Nephron progenitor cell (in vitro differentiated cells): ENCODE measurements at regions not wholly inside any gene's neighbourhood (a gene's known extent, or its start where the extent isn't known, plus 50 kb on each side); places are given as distances from the start of the nearest gene placed in this dataset.

ENCODE experiments used
- DNase-seq: peaks from one replicate; pipeline ENCODE4 v3.0.0; 2021
- H3K27ac Mint-ChIP-seq: 2 replicates; pipeline ENCODE4 v1.8.0; 2021; ENCODE audit warnings: mild to moderate bottlenecking, moderate library complexity, mixed read lengths
- H3K27me3 Mint-ChIP-seq: 2 replicates; pipeline ENCODE4 v1.8.0; 2021; ENCODE audit warnings: mild to moderate bottlenecking, low read depth, mixed read lengths; ENCODE audit not compliant: poor library complexity
- H3K36me3 Mint-ChIP-seq: 2 replicates; pipeline ENCODE4 v1.8.0; 2021; ENCODE audit warnings: low read depth, mixed read lengths
- H3K4me1 Mint-ChIP-seq: 2 replicates; pipeline ENCODE4 v1.8.0; 2021; ENCODE audit warnings: mixed read lengths
- H3K4me3 Mint-ChIP-seq: 2 replicates; pipeline ENCODE4 v1.8.0; 2021; ENCODE audit warnings: mild to moderate bottlenecking, moderate library complexity, mixed read lengths
- H3K9me3 Mint-ChIP-seq: 2 replicates; pipeline ENCODE4 v1.8.0; 2021; ENCODE audit warnings: mild to moderate bottlenecking, moderate library complexity, mixed read lengths
- TF ChIP-seq, protein P1 (sequence below): fragments of 200-600 bp; sonication (generic); IDR thresholded peaks from 2 replicates; pipeline ENCODE4 v1.5.0; 2021; ENCODE audit warnings: antibody characterized with exemption

- H3K9me3 Mint-ChIP-seq, result no peaks in the 10 kb centered on the region
- no peak overlapping the region for H3K27ac Mint-ChIP-seq
- DNase-seq, result no peak
- TF ChIP-seq, protein P1, sequence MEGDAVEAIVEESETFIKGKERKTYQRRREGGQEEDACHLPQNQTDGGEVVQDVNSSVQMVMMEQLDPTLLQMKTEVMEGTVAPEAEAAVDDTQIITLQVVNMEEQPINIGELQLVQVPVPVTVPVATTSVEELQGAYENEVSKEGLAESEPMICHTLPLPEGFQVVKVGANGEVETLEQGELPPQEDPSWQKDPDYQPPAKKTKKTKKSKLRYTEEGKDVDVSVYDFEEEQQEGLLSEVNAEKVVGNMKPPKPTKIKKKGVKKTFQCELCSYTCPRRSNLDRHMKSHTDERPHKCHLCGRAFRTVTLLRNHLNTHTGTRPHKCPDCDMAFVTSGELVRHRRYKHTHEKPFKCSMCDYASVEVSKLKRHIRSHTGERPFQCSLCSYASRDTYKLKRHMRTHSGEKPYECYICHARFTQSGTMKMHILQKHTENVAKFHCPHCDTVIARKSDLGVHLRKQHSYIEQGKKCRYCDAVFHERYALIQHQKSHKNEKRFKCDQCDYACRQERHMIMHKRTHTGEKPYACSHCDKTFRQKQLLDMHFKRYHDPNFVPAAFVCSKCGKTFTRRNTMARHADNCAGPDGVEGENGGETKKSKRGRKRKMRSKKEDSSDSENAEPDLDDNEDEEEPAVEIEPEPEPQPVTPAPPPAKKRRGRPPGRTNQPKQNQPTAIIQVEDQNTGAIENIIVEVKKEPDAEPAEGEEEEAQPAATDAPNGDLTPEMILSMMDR, result no peak
- no peaks in the 10 kb centered on the region for H3K36me3 Mint-ChIP-seq
- H3K27me3 Mint-ChIP-seq, result peaks cover 8% of the 10 kb centered on the region
- no peaks in the 10 kb centered on the region for H3K4me1 Mint-ChIP-seq
- H3K4me3 Mint-ChIP-seq, result no peak overlapping the region
These were observed 317.7 kb downstream of the AACS start for GRCh38 chr12:125382926-125383325.

DNA sequence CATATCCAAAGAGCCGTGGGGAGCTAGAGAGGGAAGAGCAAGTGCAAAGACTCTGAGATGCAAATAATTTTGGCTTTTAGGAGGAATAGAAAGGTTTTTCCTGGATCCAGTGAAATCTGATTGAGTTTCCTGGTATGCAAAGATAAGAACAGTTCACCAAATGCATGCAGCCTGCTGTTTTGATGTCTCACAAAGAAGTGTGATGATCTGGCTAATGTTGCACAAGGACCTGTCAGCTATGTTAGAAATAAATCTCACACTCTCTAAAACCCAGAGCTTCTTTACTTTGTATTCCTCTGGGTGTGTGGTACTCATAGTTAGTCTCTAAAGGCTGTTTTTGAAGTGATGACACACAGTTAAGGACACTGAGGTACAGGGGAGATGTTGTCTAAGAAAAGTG is 321.4 kb downstream of the AACS start:
- no peaks in the 10 kb centered on the region for H3K4me1 Mint-ChIP-seq
- TF ChIP-seq, protein P1, result no peak
- no peaks in the 10 kb centered on the region for H3K9me3 Mint-ChIP-seq
- no peak overlapping the region for H3K27ac Mint-ChIP-seq
- peaks cover 8% of the 10 kb centered on the region for H3K27me3 Mint-ChIP-seq
- no peaks in the 10 kb centered on the region for H3K36me3 Mint-ChIP-seq
- no peak for DNase-seq
- no peak overlapping the region for H3K4me3 Mint-ChIP-seq

DNA sequence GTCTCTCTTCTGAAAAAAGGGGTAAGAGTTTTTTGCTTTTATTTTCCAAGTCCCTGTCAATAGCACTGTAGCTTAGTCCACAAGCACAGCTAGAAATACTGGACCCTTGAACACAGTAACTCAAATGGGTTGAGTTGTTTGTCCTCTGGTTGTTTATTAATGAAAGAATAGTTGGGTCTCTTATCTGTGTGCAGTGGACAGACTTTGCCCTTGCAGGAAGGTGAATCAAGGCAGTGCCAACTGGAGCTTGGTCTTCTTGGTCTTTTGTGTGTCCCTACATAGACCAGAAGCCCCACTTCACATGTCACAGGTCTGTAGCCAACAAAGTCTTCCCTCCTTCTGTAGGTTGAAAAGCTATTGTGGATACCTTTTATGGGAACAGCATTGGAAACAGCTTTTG is 322.0 kb downstream of the AACS start:
- no peak overlapping the region for H3K27ac Mint-ChIP-seq
- no peaks in the 10 kb centered on the region for H3K36me3 Mint-ChIP-seq
- H3K4me3 Mint-ChIP-seq, result no peak overlapping the region
- H3K27me3 Mint-ChIP-seq, result peaks cover 5% of the 10 kb centered on the region
- no peak for DNase-seq
- TF ChIP-seq, protein P1, result no peak
- H3K4me1 Mint-ChIP-seq, result no peaks in the 10 kb centered on the region
- H3K9me3 Mint-ChIP-seq, result no peaks in the 10 kb centered on the region

DNA sequence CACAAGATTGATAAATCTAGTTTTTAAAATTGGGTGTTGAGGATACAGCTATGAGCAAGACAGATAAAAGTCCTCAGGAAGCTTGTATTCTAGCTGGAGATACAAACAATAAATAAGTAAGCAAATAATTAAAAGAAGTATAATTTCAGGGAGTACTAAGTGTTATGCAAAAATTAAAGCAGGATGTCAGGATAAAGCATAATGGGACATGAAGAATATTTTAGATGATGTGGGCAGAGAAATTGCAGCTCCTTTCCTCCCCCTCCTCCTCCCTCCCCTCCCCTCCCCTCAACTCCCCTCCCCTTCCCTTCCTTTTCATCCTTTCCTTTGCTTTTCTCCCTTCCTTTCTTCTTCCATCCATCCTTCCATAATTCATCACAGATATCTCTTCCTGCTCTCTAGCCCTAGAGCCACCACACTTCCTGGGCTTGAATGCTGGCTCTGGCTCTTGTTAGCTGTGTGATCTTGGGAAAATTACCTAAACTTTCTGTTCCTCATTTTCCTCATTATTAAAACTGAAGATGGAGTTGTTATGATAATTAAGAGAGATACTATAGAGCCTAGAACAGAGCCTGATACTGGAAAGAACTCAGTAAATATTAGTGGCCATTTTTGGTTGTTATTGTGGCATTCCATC is 323.9 kb downstream of the AACS start:
- H3K9me3 Mint-ChIP-seq, result no peaks in the 10 kb centered on the region
- H3K36me3 Mint-ChIP-seq, result no peaks in the 10 kb centered on the region
- DNase-seq, result no peak
- H3K27me3 Mint-ChIP-seq, result peaks cover 12% of the 10 kb centered on the region
- H3K4me1 Mint-ChIP-seq, result no peaks in the 10 kb centered on the region
- no peak overlapping the region for H3K27ac Mint-ChIP-seq
- H3K4me3 Mint-ChIP-seq, result no peak overlapping the region
- TF ChIP-seq, protein P1, result no peak

GRCh38 chr12:125393569-125393968 is 328.3 kb downstream of the AACS start:
- H3K36me3 Mint-ChIP-seq, result no peaks in the 10 kb centered on the region
- no peaks in the 10 kb centered on the region for H3K4me1 Mint-ChIP-seq
- no peak overlapping the region for H3K27ac Mint-ChIP-seq
- H3K9me3 Mint-ChIP-seq, result peaks cover 7% of the 10 kb centered on the region
- TF ChIP-seq, protein P1, result no peak
- no peak overlapping the region for H3K4me3 Mint-ChIP-seq
- no peak for DNase-seq
- peaks cover 10% of the 10 kb centered on the region for H3K27me3 Mint-ChIP-seq

DNA sequence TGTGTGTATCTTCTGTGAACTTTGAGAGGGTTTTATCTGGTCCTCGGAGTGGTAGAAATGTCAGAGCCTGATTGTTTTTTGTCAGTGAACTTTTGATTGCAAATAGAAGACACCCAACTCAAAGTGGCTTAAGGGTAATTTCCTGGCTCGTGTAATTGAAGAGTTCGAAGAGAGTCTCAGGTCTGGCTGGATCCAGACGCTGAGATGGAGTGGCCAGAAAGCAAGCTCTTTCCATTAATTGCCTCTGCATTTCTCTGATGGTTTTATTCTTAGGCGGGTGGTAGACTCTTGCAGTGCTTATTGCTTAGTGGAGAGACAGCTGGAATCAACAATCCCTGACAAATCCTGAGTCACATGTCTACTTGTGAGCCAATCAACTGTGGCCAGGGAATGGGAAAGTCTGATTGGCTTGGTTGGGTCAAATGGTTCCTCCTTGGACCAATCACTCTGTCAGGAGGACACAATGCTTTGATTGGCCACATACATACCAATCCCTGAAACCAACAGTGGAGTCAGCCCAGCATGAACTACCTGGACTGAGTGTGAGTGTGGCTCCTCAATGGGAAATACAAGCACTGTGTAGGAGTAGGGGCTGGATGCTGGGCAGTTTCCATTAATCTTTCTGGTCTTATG is 330.5 kb downstream of the AACS start:
- peaks cover 24% of the 10 kb centered on the region for H3K9me3 Mint-ChIP-seq
- no peak overlapping the region for H3K27ac Mint-ChIP-seq
- H3K4me1 Mint-ChIP-seq, result no peaks in the 10 kb centered on the region
- H3K27me3 Mint-ChIP-seq, result peaks cover 13% of the 10 kb centered on the region
- H3K36me3 Mint-ChIP-seq, result no peaks in the 10 kb centered on the region
- DNase-seq, result no peak
- no peak overlapping the region for H3K4me3 Mint-ChIP-seq
- TF ChIP-seq, protein P1, result no peak
